ENCODE measurements at regions not wholly inside any gene's neighbourhood (a gene's known extent, or its start where the extent isn't known, plus 50 kb on each side); places are given as distances from the start of the nearest gene placed in this dataset.
A peak's percentile ranks its signal among the peaks of the same experiment; 100 is the strongest.

DNA sequence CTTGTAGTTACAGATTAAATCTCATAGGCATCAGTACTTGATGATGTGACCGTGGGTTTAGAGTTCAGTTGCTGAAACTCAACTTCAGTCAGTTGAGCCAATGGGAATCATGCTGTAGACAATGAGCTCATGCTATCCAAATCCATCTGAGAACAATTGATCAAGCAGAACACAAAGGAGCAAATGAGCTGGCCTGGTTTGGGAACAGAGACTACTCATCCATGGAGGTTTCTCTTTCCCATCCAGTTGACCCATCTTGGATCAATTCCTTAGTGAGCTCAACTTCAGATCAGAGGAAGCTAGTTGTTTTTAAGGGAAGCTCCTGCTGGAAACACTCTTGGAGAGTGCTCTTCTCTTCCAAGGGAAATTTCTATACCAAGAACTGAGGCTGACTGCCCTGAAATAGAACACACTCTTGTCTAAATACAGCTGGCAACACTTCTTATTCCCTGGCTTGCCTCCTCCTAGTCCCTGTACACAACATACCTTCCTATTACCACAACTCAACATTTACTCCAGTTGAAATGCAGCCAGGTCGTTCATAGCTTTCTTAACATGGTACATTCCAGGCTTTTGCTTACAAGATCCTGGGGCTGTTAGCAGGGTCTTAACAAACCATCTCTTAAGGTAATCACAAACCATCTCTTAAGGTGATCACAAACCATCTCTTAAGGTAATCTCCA is 203.9 kb upstream of the PRDM1 start:
- TF ChIP-seq CTCF (IDR thresholded peaks at IDR 0.05; ENCODE audit: control insufficient read depth, insufficient read depth, low read depth, low read length, missing control alignments), result no peak
- DNase-seq (ENCODE audit: low read depth), result no peak
- H3K4me3 ChIP-seq (ENCODE audit: control insufficient read depth, low read depth, low read length), result no peak overlapping the region

GRCh38 chr6:105881608-105882007 is 204.5 kb upstream of the PRDM1 start:
- DNase-seq (ENCODE audit: low read depth), result no peak
- TF ChIP-seq CTCF (IDR thresholded peaks at IDR 0.05; ENCODE audit: control insufficient read depth, insufficient read depth, low read depth, low read length, missing control alignments), result no peak
- H3K4me3 ChIP-seq (ENCODE audit: control insufficient read depth, low read depth, low read length), result no peak overlapping the region

- H3K4me3 ChIP-seq (ENCODE audit: control insufficient read depth, low read depth, low read length), result peak overlapping the region; percentile 16
- TF ChIP-seq CTCF (IDR thresholded peaks at IDR 0.05; ENCODE audit: control insufficient read depth, insufficient read depth, low read depth, low read length, missing control alignments), result no peak
- peak; percentile 23 for DNase-seq (ENCODE audit: low read depth)
These were observed 206.1 kb upstream of the PRDM1 start for GRCh38 chr6:105880030-105880492.

GRCh38 chr6:105879146-105879545 is 207.0 kb upstream of the PRDM1 start:
- TF ChIP-seq CTCF (IDR thresholded peaks at IDR 0.05; ENCODE audit: control insufficient read depth, insufficient read depth, low read depth, low read length, missing control alignments), result no peak
- DNase-seq (ENCODE audit: low read depth), result no peak
- H3K4me3 ChIP-seq (ENCODE audit: control insufficient read depth, low read depth, low read length), result no peak overlapping the region

- DNase-seq (ENCODE audit: low read depth), result no peak
- no peak for TF ChIP-seq CTCF (IDR thresholded peaks at IDR 0.05; ENCODE audit: control insufficient read depth, insufficient read depth, low read depth, low read length, missing control alignments)
- no peak overlapping the region for H3K4me3 ChIP-seq (ENCODE audit: control insufficient read depth, low read depth, low read length)
These were observed 210.0 kb upstream of the PRDM1 start for GRCh38 chr6:105875974-105876640.

DNA sequence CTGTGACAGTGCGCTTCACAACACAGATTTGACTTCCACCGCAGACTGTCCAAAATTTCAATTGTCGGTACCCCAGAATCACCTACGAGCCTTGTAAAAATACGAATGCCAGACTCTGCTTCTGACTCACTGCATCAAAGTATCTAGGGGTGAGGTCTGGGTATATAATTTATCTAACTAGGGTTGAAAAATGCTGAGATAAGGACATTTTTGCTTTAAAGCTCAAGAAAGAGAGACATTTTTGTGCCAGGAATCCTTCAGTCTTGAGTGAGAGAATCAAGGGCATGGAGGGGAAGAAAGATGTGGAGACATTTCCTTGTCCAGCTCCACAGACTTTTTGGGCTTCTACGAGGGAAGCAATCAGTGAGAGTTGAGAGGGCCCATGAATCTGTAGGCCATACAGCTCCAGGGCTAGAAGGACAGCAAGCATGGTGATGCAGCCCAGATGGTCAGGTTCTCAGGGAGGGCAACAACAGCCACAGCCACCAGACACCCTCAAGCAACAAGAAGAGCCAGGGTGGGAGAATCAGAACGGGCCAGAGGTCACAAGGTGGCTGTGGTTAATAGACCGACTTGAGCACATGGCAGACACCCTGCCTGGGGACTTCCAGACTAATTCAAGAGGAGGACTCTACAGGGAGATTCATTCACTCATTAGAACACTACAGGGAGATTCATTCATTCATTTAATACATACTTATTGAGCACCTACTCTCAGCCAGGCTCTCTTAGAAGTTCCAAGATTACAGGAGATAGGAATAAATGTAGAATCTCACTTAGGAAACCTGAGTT is 211.1 kb upstream of the PRDM1 start:
- TF ChIP-seq CTCF (IDR thresholded peaks at IDR 0.05; ENCODE audit: control insufficient read depth, insufficient read depth, low read depth, low read length, missing control alignments), result no peak
- no peak overlapping the region for H3K4me3 ChIP-seq (ENCODE audit: control insufficient read depth, low read depth, low read length)
- DNase-seq (ENCODE audit: low read depth), result no peak

All from AG09309 (cell line).